Body of pancreas (tissue), 4 donors: ENCODE measurements at regions not wholly inside any gene's neighbourhood (a gene's known extent, or its start where the extent isn't known, plus 50 kb on each side); places are given as distances from the start of the nearest gene placed in this dataset.
"Not testable (repeated sequence)": the region's sequence is repeated elsewhere in the genome, so short reads cannot be mapped to it uniquely, and the experiment has no call there.

Experiments
- POLR2A ChIP-seq, 3 donors: fragments of 450-650 bp; IDR thresholded peaks; one replicate each; pipeline ENCODE4 v1.6.1; 2016; ENCODE audit warnings: antibody characterized with exemption in 3 of 3, mild to moderate bottlenecking in 2 of 3
- TF ChIP-seq, protein P1 (sequence below), 7 experiments: fragments of 450-650 bp in 4 of 7; fragments of 200-600 bp in 3 of 7; sonication (generic) in 3 of 7; IDR thresholded peaks; one replicate each; pipeline ENCODE4 v1.5.1; 2016 to 2019; ENCODE audit warnings: antibody characterized with exemption in 7 of 7

DNA sequence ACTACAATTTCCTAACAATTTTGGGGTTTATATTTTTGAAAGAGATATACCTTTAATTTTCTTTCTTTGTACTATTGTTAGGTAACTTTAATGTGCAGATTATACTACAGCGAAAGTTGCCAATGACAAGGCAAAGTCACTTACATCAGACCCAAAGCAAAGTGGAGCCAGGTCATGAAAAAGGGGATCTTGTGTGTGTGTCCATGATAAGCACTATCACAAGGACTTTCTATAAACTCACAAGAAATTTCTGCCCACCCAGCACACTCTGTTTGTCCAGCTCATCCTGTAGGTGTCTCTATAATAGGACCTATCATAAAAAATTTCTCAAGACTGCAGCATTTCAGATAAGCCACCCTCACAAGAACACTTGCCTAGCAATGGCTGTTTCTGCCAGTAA is 85.7 kb upstream of the TP53BP2 start:
- TF ChIP-seq, protein P1, sequence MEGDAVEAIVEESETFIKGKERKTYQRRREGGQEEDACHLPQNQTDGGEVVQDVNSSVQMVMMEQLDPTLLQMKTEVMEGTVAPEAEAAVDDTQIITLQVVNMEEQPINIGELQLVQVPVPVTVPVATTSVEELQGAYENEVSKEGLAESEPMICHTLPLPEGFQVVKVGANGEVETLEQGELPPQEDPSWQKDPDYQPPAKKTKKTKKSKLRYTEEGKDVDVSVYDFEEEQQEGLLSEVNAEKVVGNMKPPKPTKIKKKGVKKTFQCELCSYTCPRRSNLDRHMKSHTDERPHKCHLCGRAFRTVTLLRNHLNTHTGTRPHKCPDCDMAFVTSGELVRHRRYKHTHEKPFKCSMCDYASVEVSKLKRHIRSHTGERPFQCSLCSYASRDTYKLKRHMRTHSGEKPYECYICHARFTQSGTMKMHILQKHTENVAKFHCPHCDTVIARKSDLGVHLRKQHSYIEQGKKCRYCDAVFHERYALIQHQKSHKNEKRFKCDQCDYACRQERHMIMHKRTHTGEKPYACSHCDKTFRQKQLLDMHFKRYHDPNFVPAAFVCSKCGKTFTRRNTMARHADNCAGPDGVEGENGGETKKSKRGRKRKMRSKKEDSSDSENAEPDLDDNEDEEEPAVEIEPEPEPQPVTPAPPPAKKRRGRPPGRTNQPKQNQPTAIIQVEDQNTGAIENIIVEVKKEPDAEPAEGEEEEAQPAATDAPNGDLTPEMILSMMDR (IDR thresholded peaks at IDR 0.05) = not testable (repeated sequence)
- TF ChIP-seq POLR2A (IDR thresholded peaks at IDR 0.05) = not testable (repeated sequence)
